H9 (cell line): ENCODE measurements at regions not wholly inside any gene's neighbourhood (a gene's known extent, or its start where the extent isn't known, plus 50 kb on each side); places are given as distances from the start of the nearest gene placed in this dataset.

Source experiments
- DNase-seq: peaks from one replicate; pipeline ENCODE4 v3.0.0-alpha.2; 2017
- H2AFZ ChIP-seq: one replicate; pipeline ENCODE4 v1.6.1; 2013; ENCODE audit warnings: mild to moderate bottlenecking, low read length, control low read depth, moderate library complexity
- H2AK5ac ChIP-seq: 2 replicates; pipeline ENCODE4 v1.6.1; 2013; ENCODE audit warnings: low read length, control low read depth, mixed read lengths; ENCODE audit not compliant: insufficient read length
- H2BK120ac ChIP-seq: one replicate; pipeline ENCODE4 v1.6.1; 2013; ENCODE audit warnings: low read depth, mild to moderate bottlenecking, low read length, control low read depth, inconsistent platforms; ENCODE audit not compliant: poor library complexity, severe bottlenecking
- H2BK12ac ChIP-seq: 2 replicates; pipeline ENCODE4 v1.6.1; 2013; ENCODE audit warnings: low read length, control low read depth, mixed read lengths, low read depth; ENCODE audit not compliant: insufficient read length
- H2BK15ac ChIP-seq: 2 replicates; pipeline ENCODE4 v1.6.1; 2013; ENCODE audit warnings: low read depth, low read length, control low read depth
- H2BK20ac ChIP-seq: one replicate; pipeline ENCODE4 v1.6.1; 2013; ENCODE audit warnings: low read depth, mild to moderate bottlenecking, low read length, control low read depth, inconsistent platforms; ENCODE audit not compliant: poor library complexity, severe bottlenecking
- H2BK5ac ChIP-seq: 2 replicates; pipeline ENCODE4 v1.6.1; 2013; ENCODE audit warnings: low read length, control low read depth, mixed read lengths; ENCODE audit not compliant: insufficient read length
- H3K14ac ChIP-seq: 2 replicates; pipeline ENCODE4 v1.6.1; 2013; ENCODE audit warnings: low read length, control low read depth; ENCODE audit not compliant: insufficient read depth
- H3K18ac ChIP-seq: 2 replicates; pipeline ENCODE4 v1.6.1; 2013; ENCODE audit warnings: low read depth, mild to moderate bottlenecking, mixed read lengths, low read length, control low read depth; ENCODE audit not compliant: insufficient read length
- H3K23ac ChIP-seq: 2 replicates; pipeline ENCODE4 v1.6.1; 2013; ENCODE audit warnings: low read length, control low read depth, mixed read lengths, low read depth; ENCODE audit not compliant: insufficient read length
- H3K23me2 ChIP-seq: 2 replicates; pipeline ENCODE4 v1.6.1; 2013; ENCODE audit warnings: low read depth, mild to moderate bottlenecking, mixed read lengths, low read length, control low read depth; ENCODE audit not compliant: insufficient read length, poor library complexity, severe bottlenecking
- H3K27ac ChIP-seq: 2 replicates; pipeline ENCODE4 v1.5.1; 2013; ENCODE audit warnings: low read length, control low read depth, mixed read lengths, low read depth; ENCODE audit not compliant: insufficient read length
- H3K27me3 ChIP-seq: 2 replicates; pipeline ENCODE4 v1.6.1; 2013; ENCODE audit warnings: low read length, control low read depth, inconsistent platforms; ENCODE audit not compliant: insufficient read depth
- H3K4ac ChIP-seq: 2 replicates; pipeline ENCODE4 v1.6.1; 2013; ENCODE audit warnings: low read depth, mild to moderate bottlenecking, control low read depth, inconsistent platforms, low read length, moderate library complexity
- H3K4me1 ChIP-seq: 2 replicates; pipeline ENCODE4 v1.6.1; 2013; ENCODE audit warnings: low read length, control low read depth, inconsistent platforms; ENCODE audit not compliant: insufficient read depth
- H3K4me2 ChIP-seq: 2 replicates; pipeline ENCODE4 v1.6.1; 2013; ENCODE audit warnings: low read length, control low read depth, mixed read lengths; ENCODE audit not compliant: insufficient read length, insufficient read depth
- H3K56ac ChIP-seq: 2 replicates; pipeline ENCODE4 v1.6.1; 2013; ENCODE audit warnings: low read depth, mild to moderate bottlenecking, mixed read lengths, low read length, control low read depth; ENCODE audit not compliant: insufficient read length
- H3K79me1 ChIP-seq: 2 replicates; pipeline ENCODE4 v1.6.1; 2013; ENCODE audit warnings: low read depth, mild to moderate bottlenecking, moderate library complexity, low read length, control low read depth, inconsistent platforms; ENCODE audit not compliant: insufficient read depth, poor library complexity, severe bottlenecking
- H3K79me2 ChIP-seq: 2 replicates; pipeline ENCODE4 v1.6.1; 2013; ENCODE audit warnings: low read length, control low read depth, inconsistent platforms; ENCODE audit not compliant: insufficient read depth
- H3K9ac ChIP-seq: 2 replicates; pipeline ENCODE4 v1.6.1; 2013; ENCODE audit warnings: low read length, control low read depth, mixed read lengths; ENCODE audit not compliant: insufficient read length; ENCODE audit errors: extremely low read depth
- H3K9me3 ChIP-seq: one replicate; pipeline ENCODE4 v1.6.1; 2013; ENCODE audit warnings: low read depth, low read length, inconsistent platforms; ENCODE audit not compliant: control insufficient read depth
- H3T11ph ChIP-seq: one replicate; pipeline ENCODE4 v1.6.1; 2013; ENCODE audit warnings: mild to moderate bottlenecking, low read length, control low read depth, inconsistent platforms
- H4K20me1 ChIP-seq: one replicate; pipeline ENCODE4 v1.6.1; 2013; ENCODE audit not compliant: control insufficient read depth, insufficient read length, insufficient read depth
- H4K5ac ChIP-seq: 2 replicates; pipeline ENCODE4 v1.6.1; 2013; ENCODE audit warnings: low read depth, mild to moderate bottlenecking, mixed read lengths, low read length, control low read depth; ENCODE audit not compliant: insufficient read length
- H4K8ac ChIP-seq: replicated peaks from 2 replicates; pipeline ENCODE4 v1.6.1; 2013; ENCODE audit warnings: low read length, control low read depth, mixed read lengths, low read depth; ENCODE audit not compliant: insufficient read length
- H4K91ac ChIP-seq: 2 replicates; pipeline ENCODE4 v1.6.1; 2013; ENCODE audit warnings: low read depth, mild to moderate bottlenecking, moderate library complexity, mixed read lengths, low read length, control low read depth; ENCODE audit not compliant: insufficient read length
- H3K27ac Mint-ChIP-seq, 3 experiments: 2 replicates in 2 of 3; 3 replicates in 1 of 3; pipeline ENCODE4 v1.8.0; 2020 to 2021; ENCODE audit warnings: mixed read lengths in 3 of 3, mild to moderate bottlenecking in 1 of 3, moderate library complexity in 1 of 3
- H3K27me3 Mint-ChIP-seq: 2 replicates; pipeline ENCODE4 v1.8.0; 2021; ENCODE audit warnings: low read depth, mild to moderate bottlenecking, moderate library complexity, mixed read lengths
- H3K36me3 Mint-ChIP-seq, 3 experiments: 2 replicates in 2 of 3; 3 replicates in 1 of 3; pipeline ENCODE4 v1.8.0; 2020 to 2021; ENCODE audit warnings: low read depth in 3 of 3, mixed read lengths in 3 of 3; ENCODE audit not compliant: insufficient read depth in 1 of 3
- H3K4me1 Mint-ChIP-seq, 2 experiments: 2 replicates each; pipeline ENCODE4 v1.8.0; 2020; ENCODE audit warnings: mixed read lengths in 2 of 2
- H3K4me3 Mint-ChIP-seq, 2 experiments: 2 replicates in 1 of 2; 3 replicates in 1 of 2; pipeline ENCODE4 v1.8.0; 2020 to 2021; ENCODE audit warnings: mild to moderate bottlenecking in 2 of 2, mixed read lengths in 2 of 2, moderate library complexity in 1 of 2
- H3K9me3 Mint-ChIP-seq, 2 experiments: 2 replicates in 1 of 2; 3 replicates in 1 of 2; pipeline ENCODE4 v1.8.0; 2020; ENCODE audit warnings: mild to moderate bottlenecking in 2 of 2, mixed read lengths in 2 of 2, moderate library complexity in 1 of 2
- CTCF ChIP-seq: fragments of 200-600 bp; sonication (generic); conservative IDR thresholded peaks from 3 replicates; pipeline ENCODE4 v1.8.0; 2021; ENCODE audit warnings: antibody characterized with exemption, mild to moderate bottlenecking
- WGBS: extraction: QIAGEN DNeasy Blood & Tissue Kit; methylation state at CpG from one replicate; pipeline ENCODE4 v1.1.7; 2013; ENCODE audit warnings: missing lambda C conversion rate, low lambda C conversion rate, mixed read lengths; ENCODE audit not compliant: insufficient read length; ENCODE audit errors: extremely low coverage; 5-methylcytosine and 5-hydroxymethylcytosine counted together

GRCh38 chr22:25452116-25452700 lies 112.3 kb upstream of the GRK3 start:
- Histone ChIP-seq H2BK12ac (no peak overlapping the region), H3K4ac (no peak overlapping the region), H3K9ac (no peak overlapping the region), H3K56ac (no peak overlapping the region), H2BK120ac (no peak overlapping the region), H2BK15ac (no peak overlapping the region), H3K9me3 (no peaks in the 10 kb centered on the region), H3K27ac (no peak overlapping the region), H4K8ac (no peak overlapping the region), H4K20me1 (no peaks in the 10 kb centered on the region), H3K14ac (no peak overlapping the region), H3K23ac (no peak overlapping the region), H2AK5ac (no peak overlapping the region), H4K91ac (no peak overlapping the region), H2BK20ac (no peak overlapping the region), H3T11ph (no peak overlapping the region), H2BK5ac (no peak overlapping the region), H4K5ac (no peak overlapping the region), H3K27me3 (no peaks in the 10 kb centered on the region), H3K79me2 (peaks cover 35% of the 10 kb centered on the region; the same call in 1 of the 2 replicates), H3K4me2 (no peak overlapping the region), H3K23me2 (peaks cover 5% of the 10 kb centered on the region), H2AFZ (no peak overlapping the region), H3K79me1 (peaks cover 5% of the 10 kb centered on the region), H3K18ac (no peak overlapping the region), H3K4me1 (no peaks in the 10 kb centered on the region)
- Mint-ChIP-seq H3K4me1 (peaks cover 20 to 23% of the 10 kb centered on the region in 2 experiments), H3K36me3 (peaks cover 13 to 31% (median 21%) of the 10 kb centered on the region in 3 experiments), H3K9me3 (no peaks in the 10 kb centered on the region; a peak in 1 of 5 replicates), H3K27ac (peak overlapping the region in 1 of 3 experiments; percentile 34; a peak in 3 of 7 replicates), H3K27me3 (no peaks in the 10 kb centered on the region; the same call in 1 of the 2 replicates), H3K4me3 (no peak overlapping the region)
- TF ChIP-seq CTCF = no peak
- no peak for DNase-seq
- no CpG with 5 or more reads among the region's 10 CpGs for WGBS
